ENCODE measurements at regions not wholly inside any gene's neighbourhood (a gene's known extent, or its start where the extent isn't known, plus 50 kb on each side); places are given as distances from the start of the nearest gene placed in this dataset.

DNA sequence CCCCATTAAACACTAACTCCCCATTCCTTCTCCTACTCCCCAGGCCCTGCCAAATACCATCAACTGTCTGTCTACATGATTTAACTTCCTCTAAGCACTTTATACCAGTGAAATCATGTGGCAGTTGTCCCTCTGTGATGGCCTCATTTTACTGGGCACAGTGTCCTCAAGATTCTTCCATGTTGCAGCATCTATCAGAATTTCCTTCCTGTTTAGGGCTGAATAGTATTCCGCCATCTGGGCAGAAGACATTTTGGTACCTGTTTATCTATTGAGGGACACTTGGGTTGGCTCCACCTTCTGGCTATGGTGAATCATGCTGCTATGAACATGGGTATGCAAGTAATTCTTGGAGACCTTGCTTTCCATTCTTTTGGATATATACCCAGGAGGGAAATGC lies 59.4 kb upstream of the IRX4 start:
- DNase-seq = no peak

DNA sequence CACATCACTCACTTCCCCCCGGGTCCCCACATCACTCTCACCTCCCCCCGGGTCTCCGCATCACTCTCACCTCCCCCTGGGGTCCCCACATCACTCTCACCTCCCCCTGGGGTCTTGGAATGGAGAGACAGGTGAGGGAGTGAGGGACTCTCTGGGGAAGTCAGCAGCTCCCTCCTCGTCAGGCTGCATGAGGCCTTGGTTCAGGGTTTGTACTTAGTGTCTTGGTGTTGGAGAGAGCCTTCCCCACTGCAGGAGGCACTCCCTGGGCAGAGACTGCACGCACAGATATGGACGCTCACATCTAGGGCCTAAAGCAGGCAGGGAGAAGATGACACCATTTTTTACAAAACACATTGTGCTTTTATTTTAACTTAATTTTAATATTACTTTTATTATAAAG lies 56.5 kb upstream of the IRX4 start:
- no peak for DNase-seq

- no peak for DNase-seq
These were observed 55.7 kb upstream of the IRX4 start for GRCh38 chr5:1938310-1939000.

- no peak for DNase-seq
These were observed 54.9 kb upstream of the IRX4 start for GRCh38 chr5:1937590-1937989.

- DNase-seq = no peak
These were observed 54.2 kb upstream of the IRX4 start for GRCh38 chr5:1936901-1937300.

DNA sequence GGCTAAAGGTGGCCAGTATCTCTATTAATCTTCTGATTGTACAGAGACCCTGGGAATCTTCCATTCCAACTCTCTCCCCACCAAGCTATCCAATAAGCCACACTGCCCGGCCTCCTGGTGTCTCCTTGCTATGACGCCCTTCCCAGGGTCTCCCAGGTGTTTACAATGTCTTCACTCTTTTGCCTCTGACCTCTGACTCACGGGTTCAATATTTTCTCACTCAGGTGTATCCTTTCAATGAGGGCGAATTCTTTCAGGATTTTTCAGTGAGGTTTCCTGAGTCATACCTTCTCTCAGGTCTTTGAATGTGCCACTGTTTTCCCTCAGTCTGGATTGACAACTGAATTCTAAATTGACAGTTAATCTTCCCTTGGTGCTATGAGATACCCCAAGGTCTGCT lies 53.7 kb upstream of the IRX4 start:
- DNase-seq = no peak

DNA sequence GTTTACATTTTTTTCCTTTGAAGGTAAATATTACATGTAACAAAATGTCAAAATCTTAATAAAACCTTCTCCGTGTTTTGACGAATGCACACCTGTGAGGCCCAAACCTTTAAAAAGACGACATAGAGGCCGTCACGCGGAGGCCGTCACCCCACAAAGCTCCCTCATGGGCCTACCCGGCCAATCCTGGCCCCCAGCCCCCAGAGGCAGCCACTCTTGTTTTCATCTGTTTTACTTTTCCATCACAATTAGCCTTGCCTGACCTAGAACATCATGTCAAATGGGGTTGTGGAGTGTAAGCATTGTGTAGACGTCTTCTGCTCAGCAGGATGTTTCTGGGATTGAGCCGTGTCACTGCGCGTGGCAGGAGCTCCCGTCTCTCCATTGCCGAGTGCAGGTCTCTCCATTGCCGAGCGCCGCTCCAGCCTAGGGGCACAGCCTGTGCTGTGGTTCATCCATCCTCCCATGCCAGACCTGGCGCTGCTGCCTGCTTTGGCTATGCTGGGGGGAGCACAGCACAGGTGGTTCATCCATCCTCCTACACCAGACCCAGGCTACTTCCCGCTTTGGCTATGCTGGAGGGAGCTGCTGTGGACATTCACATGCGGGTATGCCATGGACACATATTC lies 52.2 kb upstream of the IRX4 start:
- no peak for DNase-seq

- DNase-seq = no peak
These were observed 51.3 kb upstream of the IRX4 start for GRCh38 chr5:1934056-1934394.

GRCh38 chr5:1933364-1934055 lies 50.8 kb upstream of the IRX4 start:
- no peak for DNase-seq

All from activated CD4-positive, CD25-positive, alpha-beta regulatory T cell treated with anti-CD3 and anti-CD28 coated beads, Interleukin-2, amount 50 U/mL, for 72 hours (primary cell).